IMR-90 (cell line): ENCODE measurements at regions not wholly inside any gene's neighbourhood (a gene's known extent, or its start where the extent isn't known, plus 50 kb on each side); places are given as distances from the start of the nearest gene placed in this dataset.

Experiments
- ATAC-seq: fragments of 200-7000 bp; cut with Tn5 transposase; 2 replicates; pipeline ENCODE4 v1.9.1; 2020; ENCODE audit warnings: low read depth, mild to moderate bottlenecking, moderate library complexity
- BruUV-seq: library from RNA; stranded (reverse); fragments of 400-500 nt; replicated peaks from 2 replicates; lab custom pipeline; 2021; lab: Mats Ljungman, UMichigan
- CTCF ChIA-PET: fragments of 300-600 bp; formaldehyde crosslinking; extraction: SDS; loops from one replicate; lab custom pipeline; 2021; ENCODE audit warnings: antibody characterized with exemption; lab: Yijun Ruan, JAX
- POLR2A ChIA-PET: fragments of 300-600 bp; sonication (Branson Sonifier 250); formaldehyde crosslinking; loops from one replicate; lab custom pipeline; 2022; ENCODE audit warnings: antibody characterized with exemption; ENCODE audit not compliant: unreplicated experiment; lab: Charles Lee
- DNase-seq: peaks from one replicate; pipeline ENCODE4 v3.0.0; 2013
- H2AFZ ChIP-seq: replicated peaks from 2 replicates; pipeline ENCODE3; 2013; ENCODE audit warnings: low read length, mild to moderate bottlenecking; ENCODE audit not compliant: poor library complexity
- H2AK5ac ChIP-seq: 2 replicates; pipeline ENCODE4 v1.6.1; 2013; ENCODE audit warnings: low read depth, low read length, inconsistent platforms
- H2AK9ac ChIP-seq: replicated peaks from 2 replicates; pipeline ENCODE3; 2013; ENCODE audit warnings: mild to moderate bottlenecking, low read depth, low read length, moderate library complexity; ENCODE audit not compliant: poor library complexity
- H2BK120ac ChIP-seq: 2 replicates; pipeline ENCODE4 v1.6.1; 2013; ENCODE audit warnings: low read depth, low read length, inconsistent platforms
- H2BK15ac ChIP-seq: 3 replicates; pipeline ENCODE4 v1.6.1; 2013; ENCODE audit warnings: low read depth, low read length, inconsistent platforms
- H2BK20ac ChIP-seq: 2 replicates; pipeline ENCODE4 v1.6.1; 2013; ENCODE audit warnings: low read depth, mild to moderate bottlenecking, inconsistent platforms, low read length, moderate library complexity
- H2BK5ac ChIP-seq: 2 replicates; pipeline ENCODE4 v1.6.1; 2013; ENCODE audit warnings: mild to moderate bottlenecking, low read depth, low read length, inconsistent platforms; ENCODE audit not compliant: poor library complexity, severe bottlenecking
- H3K14ac ChIP-seq: replicated peaks from 2 replicates; pipeline ENCODE4 v1.6.1; 2013; ENCODE audit warnings: low read depth, low read length, inconsistent platforms
- H3K18ac ChIP-seq: 2 replicates; pipeline ENCODE4 v1.6.1; 2013; ENCODE audit warnings: low read depth, low read length, control low read depth
- H3K23ac ChIP-seq: 2 replicates; pipeline ENCODE4 v1.6.1; 2013; ENCODE audit warnings: low read depth, low read length, inconsistent platforms
- H3K27ac ChIP-seq: 2 replicates; pipeline ENCODE4 v1.5.1; 2013; ENCODE audit warnings: mild to moderate bottlenecking, control low read depth, low read length; ENCODE audit not compliant: insufficient read depth
- H3K27me3 ChIP-seq: 2 replicates; pipeline ENCODE4 v1.6.1; 2013; ENCODE audit warnings: low read length; ENCODE audit not compliant: control insufficient read depth, insufficient read depth
- H3K36me3 ChIP-seq: 2 replicates; pipeline ENCODE4 v1.6.1; 2013; ENCODE audit warnings: low read length, mixed read lengths; ENCODE audit not compliant: control insufficient read depth, insufficient read depth
- H3K4ac ChIP-seq: 2 replicates; pipeline ENCODE4 v1.6.1; 2013; ENCODE audit warnings: low read depth, low read length, inconsistent platforms
- H3K4me1 ChIP-seq: 2 replicates; pipeline ENCODE4 v1.6.1; 2013; ENCODE audit warnings: low read length, mixed read lengths; ENCODE audit not compliant: control insufficient read depth, insufficient read depth
- H3K4me2 ChIP-seq: 2 replicates; pipeline ENCODE4 v1.6.1; 2013; ENCODE audit warnings: low read depth, mild to moderate bottlenecking, control low read depth, low read length, moderate library complexity
- H3K4me3 ChIP-seq: 2 replicates; pipeline ENCODE4 v1.5.1; 2013; ENCODE audit warnings: low read depth, mild to moderate bottlenecking, control low read depth, low read length, moderate library complexity; ENCODE audit not compliant: insufficient read depth
- H3K56ac ChIP-seq: 2 replicates; pipeline ENCODE4 v1.6.1; 2013; ENCODE audit warnings: low read length, inconsistent platforms; ENCODE audit not compliant: insufficient read depth; ENCODE audit errors: extremely low read depth
- H3K79me1 ChIP-seq, 2 experiments: 2 replicates each; pipeline ENCODE4 v1.6.1; 2013; ENCODE audit warnings: low read length in 2 of 2, inconsistent platforms in 1 of 2, low read depth in 1 of 2
- H3K9ac ChIP-seq: 2 replicates; pipeline ENCODE4 v1.6.1; 2013; ENCODE audit warnings: low read depth, low read length, control low read depth
- H3K9me1 ChIP-seq: 2 replicates; pipeline ENCODE4 v1.6.1; 2013; ENCODE audit warnings: low read length, inconsistent platforms; ENCODE audit not compliant: insufficient read depth
- H3K9me3 ChIP-seq: 2 replicates; pipeline ENCODE4 v1.6.1; 2013; ENCODE audit warnings: low read length; ENCODE audit not compliant: control insufficient read depth, insufficient read depth
- H4K20me1 ChIP-seq: 2 replicates; pipeline ENCODE4 v1.6.1; 2013; ENCODE audit warnings: low read length, inconsistent platforms; ENCODE audit not compliant: insufficient read depth
- H4K5ac ChIP-seq: 2 replicates; pipeline ENCODE4 v1.6.1; 2013; ENCODE audit warnings: mild to moderate bottlenecking, low read depth, low read length, control low read depth
- H4K8ac ChIP-seq, 2 experiments: 2 replicates each; pipeline ENCODE4 v1.6.1; 2013; ENCODE audit warnings: low read depth in 2 of 2, low read length in 2 of 2, control low read depth in 1 of 2, inconsistent platforms in 1 of 2
- H4K91ac ChIP-seq: 2 replicates; pipeline ENCODE4 v1.6.1; 2013; ENCODE audit warnings: low read depth, low read length, inconsistent platforms; ENCODE audit not compliant: insufficient read depth
- CHD1 ChIP-seq: IDR thresholded peaks from 2 replicates; pipeline ENCODE4 v1.6.1; 2012; ENCODE audit warnings: low read depth, low read length, improper control_type of control experiment
- MXI1 ChIP-seq: IDR thresholded peaks from 2 replicates; pipeline ENCODE4 v1.6.1; 2012; ENCODE audit warnings: low read depth, mild to moderate bottlenecking, low read length, moderate library complexity, borderline replicate concordance
- RAD21 ChIP-seq: IDR thresholded peaks from 2 replicates; pipeline ENCODE4 v1.6.1; 2012; ENCODE audit warnings: low read length, improper control_type of control experiment
- WGBS, 2 experiments: methylation state at CpG; one replicate each; pipeline versions ENCODE4 v1.1.5 to v1.1.7; 2013; ENCODE audit warnings: missing lambda C conversion rate in 2 of 2; ENCODE audit not compliant: insufficient read length in 1 of 2; ENCODE audit errors: extremely low coverage in 2 of 2; 5-methylcytosine and 5-hydroxymethylcytosine counted together
- dilution Hi-C: fragments of 300-500 bp; cut with HindIII; formaldehyde crosslinking; loops from one replicate; pipeline ENCODE4 v1.14.3; 2018; ENCODE audit warnings: low sequenced_read_pairs; ENCODE audit not compliant: unreplicated experiment
- in situ Hi-C: fragments of 300-500 bp; cut with MboI; formaldehyde crosslinking; loops from 3 replicates; pipeline ENCODE4 v1.14.3; 2019; ENCODE audit warnings: low sequenced_read_pairs, inconsistent platforms, mixed read lengths
- intact Hi-C: fragments of 100-400 bp; cut with micrococcal nuclease; formaldehyde crosslinking; loops from 2 replicates; pipeline ENCODE4 v1.10.0; 2022
- TF ChIP-seq, protein P1 (sequence below): fragments of 150-350 bp; IDR thresholded peaks from 2 replicates; pipeline ENCODE4 v1.6.1; 2016; ENCODE audit warnings: low read depth, mild to moderate bottlenecking, low read length, moderate library complexity, borderline replicate concordance
- TF ChIP-seq, protein P2 (sequence below): conservative IDR thresholded peaks from 2 replicates; pipeline ENCODE4 v1.5.1; 2012; ENCODE audit warnings: mild to moderate bottlenecking, low read depth, low read length, improper control_type of control experiment

DNA sequence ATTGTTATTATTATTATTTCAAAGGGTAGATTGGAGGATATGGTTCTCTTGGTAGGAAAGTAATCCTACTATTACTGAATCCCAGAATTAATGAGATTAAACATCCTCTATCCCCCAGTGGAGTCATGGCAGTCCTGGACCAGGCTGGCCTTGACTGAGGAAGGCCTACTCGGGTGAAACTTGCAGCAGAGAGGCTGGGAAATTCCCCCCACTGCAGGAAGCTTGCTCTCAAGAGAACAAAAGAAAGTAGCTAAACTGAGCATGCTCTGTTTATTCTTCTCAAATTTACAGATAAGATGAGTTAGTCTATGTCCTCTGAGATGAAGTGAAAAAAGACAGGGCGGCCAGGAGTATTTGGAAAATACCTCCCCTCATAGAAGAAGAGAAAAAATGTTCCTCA lies 233.9 kb upstream of the RPS23 start:
- intact Hi-C loops = no loop called here
- Histone ChIP-seq H2BK20ac (no peak overlapping the region), H3K9ac (no peak overlapping the region), H4K20me1 (no peaks in the 10 kb centered on the region), H2BK5ac (no peak overlapping the region), H2BK120ac (no peak overlapping the region), H4K8ac (no peak overlapping the region), H2AFZ (no peak overlapping the region), H3K4ac (no peak overlapping the region), H3K4me2 (no peak overlapping the region), H3K18ac (no peak overlapping the region), H3K56ac (no peak overlapping the region), H3K9me1 (no peaks in the 10 kb centered on the region), H4K91ac (no peak overlapping the region), H3K27me3 (peaks cover 9% of the 10 kb centered on the region), H3K79me1 (no peaks in the 10 kb centered on the region), H3K23ac (no peak overlapping the region), H3K4me1 (no peaks in the 10 kb centered on the region), H3K9me3 (no peaks in the 10 kb centered on the region), H2AK5ac (no peak overlapping the region), H2AK9ac (no peak overlapping the region), H4K5ac (no peak overlapping the region), H3K4me3 (no peak overlapping the region), H2BK15ac (no peak overlapping the region), H3K36me3 (no peaks in the 10 kb centered on the region), H3K14ac (no peak overlapping the region), H3K27ac (no peak overlapping the region)
- POLR2A ChIA-PET = no interaction called here
- TF ChIP-seq CHD1 = no peak
- TF ChIP-seq, protein P1, sequence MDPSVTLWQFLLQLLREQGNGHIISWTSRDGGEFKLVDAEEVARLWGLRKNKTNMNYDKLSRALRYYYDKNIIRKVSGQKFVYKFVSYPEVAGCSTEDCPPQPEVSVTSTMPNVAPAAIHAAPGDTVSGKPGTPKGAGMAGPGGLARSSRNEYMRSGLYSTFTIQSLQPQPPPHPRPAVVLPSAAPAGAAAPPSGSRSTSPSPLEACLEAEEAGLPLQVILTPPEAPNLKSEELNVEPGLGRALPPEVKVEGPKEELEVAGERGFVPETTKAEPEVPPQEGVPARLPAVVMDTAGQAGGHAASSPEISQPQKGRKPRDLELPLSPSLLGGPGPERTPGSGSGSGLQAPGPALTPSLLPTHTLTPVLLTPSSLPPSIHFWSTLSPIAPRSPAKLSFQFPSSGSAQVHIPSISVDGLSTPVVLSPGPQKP = no peak
- TF ChIP-seq, protein P2, sequence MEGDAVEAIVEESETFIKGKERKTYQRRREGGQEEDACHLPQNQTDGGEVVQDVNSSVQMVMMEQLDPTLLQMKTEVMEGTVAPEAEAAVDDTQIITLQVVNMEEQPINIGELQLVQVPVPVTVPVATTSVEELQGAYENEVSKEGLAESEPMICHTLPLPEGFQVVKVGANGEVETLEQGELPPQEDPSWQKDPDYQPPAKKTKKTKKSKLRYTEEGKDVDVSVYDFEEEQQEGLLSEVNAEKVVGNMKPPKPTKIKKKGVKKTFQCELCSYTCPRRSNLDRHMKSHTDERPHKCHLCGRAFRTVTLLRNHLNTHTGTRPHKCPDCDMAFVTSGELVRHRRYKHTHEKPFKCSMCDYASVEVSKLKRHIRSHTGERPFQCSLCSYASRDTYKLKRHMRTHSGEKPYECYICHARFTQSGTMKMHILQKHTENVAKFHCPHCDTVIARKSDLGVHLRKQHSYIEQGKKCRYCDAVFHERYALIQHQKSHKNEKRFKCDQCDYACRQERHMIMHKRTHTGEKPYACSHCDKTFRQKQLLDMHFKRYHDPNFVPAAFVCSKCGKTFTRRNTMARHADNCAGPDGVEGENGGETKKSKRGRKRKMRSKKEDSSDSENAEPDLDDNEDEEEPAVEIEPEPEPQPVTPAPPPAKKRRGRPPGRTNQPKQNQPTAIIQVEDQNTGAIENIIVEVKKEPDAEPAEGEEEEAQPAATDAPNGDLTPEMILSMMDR = no peak
- no peak for TF ChIP-seq RAD21
- TF ChIP-seq MXI1 = no peak
- ATAC-seq (no peak), DNase-seq (no peak)
- WGBS, 2 experiments = no CpG with 5 or more reads among the region's 2 CpGs
- dilution Hi-C loops = no loop called here
- CTCF ChIA-PET = no interaction called here
- BruUV-seq = no TSS peak
- in situ Hi-C loops = no loop called here
